ENCODE measurements at regions not wholly inside any gene's neighbourhood (a gene's known extent, or its start where the extent isn't known, plus 50 kb on each side); places are given as distances from the start of the nearest gene placed in this dataset.
A peak's percentile ranks its signal among the peaks of the same experiment; 100 is the strongest.

DNA sequence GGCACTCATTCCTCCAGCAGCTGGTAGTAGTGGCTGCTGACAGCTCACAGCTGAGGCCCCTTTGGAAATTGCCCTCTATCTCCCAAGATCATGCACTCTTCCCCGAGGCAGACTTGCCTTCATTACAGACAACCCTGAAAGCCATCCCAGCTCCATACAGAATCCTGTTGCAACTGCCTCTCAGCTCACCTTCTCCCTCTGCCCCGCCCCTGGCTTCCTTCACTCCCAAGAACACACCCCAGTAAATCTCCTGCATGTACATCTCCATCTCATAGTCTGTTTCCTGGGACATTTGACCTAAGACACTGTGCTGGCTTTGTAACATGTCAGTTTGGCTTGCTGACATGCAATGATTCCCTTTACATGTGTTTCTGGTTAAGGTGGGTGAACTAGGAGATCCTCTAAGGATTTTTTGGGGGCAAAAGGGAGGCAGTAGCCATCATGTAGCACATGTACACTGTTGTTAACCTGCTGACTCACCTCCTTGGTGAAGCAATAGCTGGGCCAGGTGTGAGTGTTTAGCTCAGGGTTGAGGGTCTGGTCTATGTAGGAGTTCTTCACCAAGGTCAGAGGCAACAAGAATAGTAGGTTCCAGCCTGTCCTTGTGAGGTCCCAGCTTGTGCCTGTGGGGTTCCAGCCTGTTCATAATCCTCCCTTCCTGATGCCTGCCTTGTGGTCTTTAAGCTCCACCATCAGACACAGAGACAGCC is 179.6 kb downstream of the CSNK2A3 start:
- DNase-seq, result no peak

DNA sequence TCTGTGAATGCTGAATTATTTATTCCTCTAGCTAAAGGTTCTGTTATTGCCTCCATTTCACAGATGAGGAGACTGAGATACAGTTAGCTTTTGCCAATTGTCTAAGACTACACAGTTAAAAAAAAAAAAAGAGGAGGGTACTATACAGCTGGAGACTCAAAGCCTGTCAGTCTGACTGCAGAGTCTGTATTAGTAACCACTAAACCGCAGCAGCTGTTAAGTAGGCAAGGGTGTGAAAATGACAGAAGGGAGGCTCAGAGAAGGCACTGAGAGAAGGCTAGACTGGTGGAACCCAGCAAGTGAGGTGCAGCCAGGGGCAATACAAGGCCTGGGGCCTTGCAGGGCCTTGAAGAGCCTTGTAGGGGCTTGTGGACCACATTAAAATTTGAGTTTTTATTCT is 181.2 kb downstream of the CSNK2A3 start:
- no peak for DNase-seq

DNA sequence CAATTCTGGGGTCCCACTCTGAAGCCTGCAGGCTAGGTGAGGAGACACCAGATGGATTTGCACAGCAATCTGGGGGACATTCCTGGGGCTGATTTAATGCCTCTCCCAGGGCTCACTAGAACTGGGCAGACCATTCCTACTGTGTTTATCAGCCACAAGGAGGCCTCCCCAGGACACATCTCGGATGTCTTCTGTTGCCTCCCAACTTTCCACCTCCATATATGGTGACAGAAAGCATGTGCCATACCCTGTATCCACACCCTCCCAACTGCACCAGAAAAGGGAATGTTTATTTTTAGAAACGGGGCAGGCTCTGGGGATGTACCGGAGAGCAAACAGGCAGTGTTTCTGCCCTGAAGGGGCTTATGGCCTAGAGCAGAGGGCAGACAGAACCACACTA is 181.8 kb downstream of the CSNK2A3 start:
- no peak for DNase-seq

DNA sequence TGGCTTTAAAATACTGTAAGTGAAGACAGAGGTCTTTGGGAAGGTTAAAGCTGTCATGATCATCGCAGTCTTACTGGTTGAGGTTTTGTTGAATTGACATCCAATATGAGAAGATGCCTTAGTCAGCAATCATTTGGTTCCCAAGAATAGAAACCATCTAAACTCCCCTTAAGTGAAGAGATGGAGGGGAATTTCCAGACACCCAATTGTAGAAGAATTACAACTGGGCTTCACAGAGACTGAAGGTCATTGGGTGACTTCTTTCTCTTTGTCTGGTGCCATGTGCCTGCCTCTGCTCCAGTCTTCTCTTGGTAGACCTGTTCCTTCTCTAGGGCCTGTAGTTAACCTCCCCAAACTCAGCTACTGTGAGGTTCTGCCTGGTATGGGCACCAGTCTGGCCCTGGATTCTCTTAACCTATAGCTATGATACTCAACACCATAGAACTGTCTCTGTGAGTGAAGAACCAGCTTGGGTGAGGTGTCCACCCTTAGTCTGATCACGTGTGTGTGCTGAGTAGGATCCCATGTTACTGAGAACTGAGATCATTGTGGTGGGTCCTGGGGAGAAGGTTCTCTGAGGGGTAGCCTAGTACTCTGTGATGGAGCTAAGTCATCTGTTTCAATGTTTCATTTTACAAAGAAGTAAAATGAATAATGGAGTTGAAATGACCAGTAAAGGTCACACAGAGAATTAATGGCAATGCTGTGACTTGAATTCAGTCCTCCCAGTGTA is 182.5 kb downstream of the CSNK2A3 start:
- no peak for DNase-seq

DNA sequence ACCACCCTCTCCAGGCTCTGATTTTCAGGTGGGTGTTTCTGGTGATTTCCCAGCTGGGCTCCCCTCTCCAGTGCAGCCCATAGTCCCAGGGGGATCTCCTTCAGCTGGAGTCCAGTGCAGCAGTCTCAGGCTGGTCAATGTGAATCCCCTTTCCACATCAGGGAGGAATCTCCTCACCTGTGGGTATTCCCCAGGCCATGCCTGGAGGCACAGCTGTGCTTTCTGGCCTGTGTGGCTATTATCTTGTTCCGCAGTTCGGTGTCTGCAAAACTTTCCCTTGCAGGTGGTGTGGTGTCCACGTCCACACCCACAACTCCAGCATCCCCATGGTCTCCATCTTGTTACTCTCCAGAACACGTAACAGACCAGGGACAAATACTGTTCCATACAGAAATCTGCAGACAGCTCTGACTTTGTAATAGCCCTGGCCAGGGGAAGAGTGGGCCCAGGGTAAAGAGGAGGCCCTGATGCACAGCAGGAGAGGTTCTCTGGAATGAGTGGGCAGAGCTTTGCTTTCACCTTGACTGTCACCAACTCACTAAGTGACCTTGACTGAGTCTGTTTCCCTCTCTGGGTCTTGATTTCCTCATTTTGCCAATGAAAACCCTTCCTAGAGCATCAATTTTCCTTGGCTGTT is 183.2 kb downstream of the CSNK2A3 start:
- no peak for DNase-seq

DNA sequence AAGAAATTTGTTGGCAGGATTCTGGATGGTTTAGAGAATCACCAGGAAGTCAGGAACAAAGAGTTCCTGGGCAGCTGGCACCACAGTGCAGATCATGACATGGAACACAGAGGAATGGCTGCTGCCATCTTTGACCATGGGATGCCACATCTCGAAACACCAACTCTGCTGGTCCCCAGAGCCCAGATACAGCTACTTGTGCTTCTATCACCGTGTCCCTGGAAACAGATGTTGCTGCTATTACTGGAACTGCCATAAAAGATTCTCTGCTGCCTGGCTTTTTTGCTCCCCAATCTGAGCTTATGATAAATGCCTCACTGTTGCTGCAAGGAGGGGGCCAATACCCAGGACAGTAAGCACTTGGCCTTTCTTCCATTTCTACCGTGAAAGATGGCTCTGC is 185.2 kb downstream of the CSNK2A3 start:
- no peak for DNase-seq

DNA sequence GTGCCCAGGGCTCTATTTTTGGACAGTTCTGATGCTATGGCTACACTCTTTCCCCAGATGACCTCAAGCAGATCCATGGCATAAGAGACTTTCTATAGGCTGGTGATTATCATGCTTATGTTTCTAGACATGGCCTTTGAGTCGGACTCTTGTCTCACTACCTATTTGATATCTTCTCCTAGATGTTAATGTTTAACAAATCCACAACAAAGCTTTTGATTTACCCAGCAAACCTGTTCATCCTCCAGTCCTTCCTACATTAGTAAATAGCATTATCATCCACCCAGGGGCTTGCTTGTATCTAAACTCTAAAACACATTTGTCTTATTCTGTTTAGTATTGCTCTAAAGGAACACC is 188.7 kb downstream of the CSNK2A3 start:
- no peak for DNase-seq

DNA sequence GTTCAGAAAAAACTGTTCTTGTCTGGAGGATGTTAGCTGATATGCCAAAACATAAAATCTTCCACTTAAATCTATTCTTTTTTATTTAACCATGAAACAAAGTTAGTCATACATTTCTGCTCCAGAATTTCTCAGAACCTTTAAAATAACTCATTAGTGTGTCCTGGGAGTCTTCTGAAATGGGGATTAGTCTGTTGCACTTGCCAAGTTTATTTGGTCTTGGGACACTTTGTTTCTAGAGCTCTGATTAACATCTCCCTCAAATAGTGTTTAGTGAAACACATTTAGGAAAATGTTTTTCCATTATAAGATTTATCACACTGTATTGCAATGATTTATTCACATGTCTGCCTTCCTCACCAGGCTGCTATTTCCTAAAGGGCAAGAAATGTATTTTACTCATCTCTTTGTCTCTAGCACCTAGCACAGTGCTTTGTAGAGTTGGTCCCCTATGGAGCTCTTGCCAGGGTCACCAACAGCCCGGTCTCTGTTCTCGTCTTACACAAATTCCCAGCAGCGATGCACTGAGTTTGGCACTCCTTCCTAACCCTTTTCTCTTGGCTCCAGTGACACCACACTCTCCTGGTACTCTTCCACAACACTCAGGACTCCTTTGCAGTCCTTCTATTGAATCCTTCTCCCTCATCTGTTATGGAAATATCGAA is 189.2 kb downstream of the CSNK2A3 start:
- no peak for DNase-seq

DNA sequence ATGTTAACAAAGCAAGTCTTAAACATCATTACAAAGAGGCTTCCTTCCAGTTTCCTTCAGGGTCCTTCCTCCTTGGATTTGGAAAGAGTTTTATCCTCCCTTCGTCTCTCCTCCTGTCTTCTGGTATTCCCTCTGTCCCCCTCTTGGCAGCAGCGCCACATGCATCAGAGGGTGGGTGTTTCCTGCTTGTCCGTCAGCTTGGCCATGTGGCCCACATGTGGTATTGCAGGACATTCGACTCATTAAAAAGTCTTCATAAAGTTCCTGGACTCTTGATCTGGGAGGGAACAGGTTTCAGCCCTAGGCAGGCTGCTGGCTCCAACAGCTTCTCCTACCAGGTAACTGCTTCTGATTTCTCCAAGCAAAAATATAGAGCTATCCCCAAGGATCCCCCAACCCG is 189.8 kb downstream of the CSNK2A3 start:
- DNase-seq, result no peak

DNA sequence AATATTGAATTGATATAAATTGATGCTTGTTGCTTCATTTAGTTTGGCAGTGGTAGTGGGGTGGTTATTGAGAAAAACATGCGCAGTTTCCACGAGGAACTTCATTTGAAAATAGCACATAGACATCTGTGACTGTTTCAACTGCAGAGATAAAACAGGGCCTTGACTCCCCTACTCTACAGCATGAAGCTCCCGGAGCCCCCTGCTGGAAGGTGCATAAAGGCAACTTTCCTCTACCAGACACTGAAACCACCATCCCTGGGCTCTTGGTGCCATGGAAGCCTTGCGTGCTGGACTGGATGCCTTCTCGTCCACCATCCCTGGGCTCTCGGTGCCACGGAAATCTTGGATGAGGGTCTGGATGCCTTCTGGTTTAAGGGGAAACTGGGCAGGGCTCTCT is 195.9 kb downstream of the CSNK2A3 start:
- peak; percentile 77 for DNase-seq

DNA sequence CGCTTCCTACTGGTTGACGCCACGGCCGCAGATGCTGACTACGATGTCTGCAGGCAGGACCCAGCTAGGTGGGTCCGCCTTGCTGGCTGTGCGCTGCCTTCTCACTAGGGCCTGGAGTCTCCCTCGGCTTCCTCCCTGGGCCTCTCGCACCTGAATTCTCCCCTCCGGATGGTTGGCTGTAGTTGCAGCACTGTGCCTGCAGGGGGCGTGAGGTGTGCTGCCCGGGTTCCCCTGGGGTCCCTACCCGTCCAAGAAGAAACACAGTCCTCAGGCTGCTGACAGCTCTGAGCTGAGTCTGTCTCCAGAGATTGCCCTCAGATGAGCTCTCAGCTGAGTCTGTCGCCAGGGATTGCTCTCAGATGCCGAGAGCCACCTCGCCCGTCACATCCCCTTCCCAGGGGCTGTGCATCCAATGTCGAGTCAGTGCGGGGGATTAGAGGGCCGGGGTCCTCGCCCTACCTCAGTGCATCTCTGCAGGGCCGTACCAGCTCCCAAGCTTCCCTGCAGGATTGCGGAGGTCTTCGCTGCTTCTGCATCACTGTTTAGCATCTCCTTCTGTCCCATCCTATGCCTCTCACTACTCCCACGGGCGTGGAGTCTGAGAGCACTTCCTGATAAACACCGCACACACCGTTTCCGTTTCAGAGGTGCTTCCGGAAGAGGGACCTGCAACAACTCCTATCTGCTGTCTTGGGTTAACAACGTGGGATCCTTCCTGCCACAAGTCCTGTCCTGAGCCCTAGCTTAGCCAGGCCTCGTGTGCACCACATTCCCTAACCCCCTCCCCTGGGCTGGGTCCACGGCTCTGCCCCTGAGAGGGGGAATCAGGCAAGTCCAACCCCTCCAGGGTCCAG is 196.9 kb downstream of the CSNK2A3 start:
- peak; percentile 83 for DNase-seq

DNA sequence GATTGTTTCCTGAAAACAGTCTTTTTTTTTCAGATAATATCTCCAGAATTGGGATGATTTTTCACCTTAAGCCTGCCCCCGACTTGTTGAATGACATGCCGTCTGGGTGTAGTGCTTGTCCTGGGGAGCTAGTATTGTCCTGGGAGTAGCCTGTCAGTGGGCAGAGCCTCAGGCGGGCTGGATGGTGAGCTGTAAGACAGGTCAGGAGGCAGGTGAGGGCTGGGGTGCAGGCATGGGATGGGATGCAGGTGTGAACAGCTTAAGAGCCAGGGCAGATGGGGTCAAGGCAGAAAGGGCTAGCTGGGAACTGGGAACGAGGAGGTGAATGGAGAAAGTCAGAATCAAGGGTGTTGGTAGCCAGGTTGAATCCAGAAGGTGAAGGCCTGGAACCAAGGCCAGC is 200.2 kb downstream of the CSNK2A3 start:
- DNase-seq, result no peak

DNA sequence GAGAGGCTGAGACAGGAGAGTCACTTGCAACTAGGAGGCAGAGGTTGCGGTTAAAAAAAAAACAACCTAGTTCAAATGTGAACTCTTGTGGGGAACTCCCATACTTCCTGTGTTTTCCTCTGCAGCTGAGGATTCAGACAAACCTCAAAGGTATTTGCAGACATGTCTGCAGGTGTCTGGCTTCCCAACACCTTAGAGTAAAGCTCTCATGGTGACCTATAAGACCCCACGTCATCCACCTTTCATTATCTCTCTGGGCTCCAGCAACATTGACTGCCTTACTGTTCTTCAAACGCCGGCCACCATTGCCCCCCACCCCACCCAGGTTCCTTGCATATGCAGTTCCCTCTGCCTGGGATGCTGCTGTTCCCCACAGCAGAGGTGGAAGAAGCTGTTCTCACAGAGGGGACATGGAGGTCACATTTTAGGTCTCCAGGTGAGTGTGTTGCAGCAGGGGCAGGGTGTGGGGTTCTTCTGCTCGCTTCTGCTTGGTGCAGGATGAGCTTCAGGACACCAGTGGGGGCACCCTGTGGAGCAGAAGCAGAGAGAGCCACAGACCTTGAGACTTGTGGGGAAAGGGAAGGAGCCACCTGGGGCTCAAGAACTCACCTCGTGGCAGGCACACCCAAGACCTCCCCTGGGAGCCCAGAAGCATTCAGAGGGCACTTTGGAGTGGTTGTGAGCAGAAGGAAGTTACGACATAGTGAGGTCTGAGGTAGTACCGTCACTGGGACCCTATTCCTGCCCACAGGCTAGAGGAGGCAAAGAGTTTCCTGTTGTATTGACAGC is 203.2 kb downstream of the CSNK2A3 start:
- DNase-seq, result no peak

DNA sequence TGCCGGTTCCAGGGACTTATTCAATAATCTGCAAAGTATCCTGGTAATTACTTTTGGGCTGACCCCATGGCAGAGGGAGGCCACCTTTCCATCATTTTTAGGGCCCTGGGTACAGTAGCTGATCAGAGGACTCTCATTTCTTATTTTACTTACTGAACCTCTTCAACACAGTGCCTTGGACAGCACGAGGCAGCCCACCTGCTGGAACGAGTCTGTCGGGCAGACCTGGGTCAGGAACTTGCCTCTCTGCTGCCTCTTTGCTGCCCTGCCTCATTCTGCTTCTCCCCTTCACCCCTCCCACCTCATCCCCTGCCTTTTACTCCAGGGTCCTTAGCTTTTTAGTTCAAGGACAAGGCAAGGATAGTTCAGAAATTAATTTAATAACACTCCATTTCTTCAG is 204.5 kb downstream of the CSNK2A3 start:
- DNase-seq, result no peak

DNA sequence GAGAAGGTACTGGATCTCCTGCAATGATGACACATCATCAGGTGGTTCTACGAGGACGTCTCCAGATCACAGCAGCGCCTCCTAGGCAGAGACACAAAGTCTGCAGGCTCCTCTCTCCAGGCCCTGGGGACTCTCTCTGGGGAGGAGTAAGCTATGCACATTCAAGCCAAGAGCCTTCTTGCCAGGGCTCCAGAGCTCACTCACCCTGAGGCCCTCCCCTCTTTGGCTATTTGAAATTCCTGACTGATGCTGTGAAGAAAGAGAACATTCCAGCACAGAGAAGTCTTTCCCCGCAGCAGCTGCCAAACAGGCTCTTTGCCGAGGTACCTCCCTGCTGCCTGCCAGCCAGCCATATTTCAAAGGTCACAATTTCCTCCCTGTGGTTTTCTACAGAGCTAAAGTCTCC is 204.9 kb downstream of the CSNK2A3 start:
- no peak for DNase-seq

DNA sequence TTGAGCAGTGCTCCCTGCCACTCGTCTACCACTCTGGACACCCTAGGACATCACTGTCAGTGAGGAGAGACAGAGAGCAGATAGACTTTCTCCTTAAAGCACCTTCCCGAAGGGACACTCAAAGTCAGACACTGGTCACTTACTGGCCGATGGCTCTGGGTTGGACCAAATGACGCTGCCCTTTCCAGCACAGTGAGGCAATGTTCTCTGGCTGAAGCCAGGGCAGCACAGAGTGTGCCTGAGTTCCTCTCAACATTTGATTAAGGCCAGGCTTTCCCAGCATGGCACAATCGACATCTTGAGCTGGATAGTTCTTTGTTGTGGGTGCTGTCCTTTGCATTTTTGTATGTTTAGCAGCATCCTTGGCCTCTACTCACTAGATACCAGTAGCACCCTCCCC is 206.2 kb downstream of the CSNK2A3 start:
- no peak for DNase-seq

DNA sequence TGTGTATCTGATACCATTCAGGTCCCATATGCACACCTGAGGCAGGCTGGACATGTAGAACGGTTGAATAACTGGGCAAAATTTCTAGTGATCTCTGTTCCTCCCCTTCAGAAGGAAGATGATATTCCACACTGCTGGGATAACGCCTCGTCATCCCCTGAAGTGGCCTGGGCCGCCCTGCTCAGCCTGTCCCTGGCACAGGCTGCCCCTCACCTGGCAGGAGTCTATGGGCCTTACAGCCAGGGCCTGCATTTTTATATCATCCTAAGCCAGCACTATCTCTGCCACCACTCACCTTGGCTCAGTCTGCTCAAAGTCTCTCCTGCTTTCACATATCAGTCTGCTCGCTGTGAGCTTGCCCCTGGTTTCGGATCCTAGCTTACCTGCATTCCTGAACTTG is 209.2 kb downstream of the CSNK2A3 start:
- no peak for DNase-seq

DNA sequence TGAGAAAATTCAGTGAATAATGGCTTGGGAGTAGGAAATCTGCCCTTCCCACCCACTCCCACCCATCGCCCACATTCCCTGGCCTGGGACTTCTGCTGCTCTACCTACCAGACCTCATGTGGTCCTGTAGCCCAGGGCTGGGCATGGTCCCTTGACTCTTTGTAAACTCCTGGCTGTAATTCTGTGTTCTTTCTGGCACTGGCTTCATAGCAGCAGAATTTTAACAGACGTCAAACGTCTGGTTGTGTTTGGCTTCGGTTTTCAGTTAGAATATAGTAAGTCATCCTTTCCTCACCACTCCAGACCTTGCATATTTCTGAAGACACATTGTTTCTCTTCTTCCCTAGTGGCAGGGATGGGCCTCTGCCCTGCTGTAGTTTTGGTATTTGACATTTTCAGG is 210.6 kb downstream of the CSNK2A3 start:
- DNase-seq, result no peak

DNA sequence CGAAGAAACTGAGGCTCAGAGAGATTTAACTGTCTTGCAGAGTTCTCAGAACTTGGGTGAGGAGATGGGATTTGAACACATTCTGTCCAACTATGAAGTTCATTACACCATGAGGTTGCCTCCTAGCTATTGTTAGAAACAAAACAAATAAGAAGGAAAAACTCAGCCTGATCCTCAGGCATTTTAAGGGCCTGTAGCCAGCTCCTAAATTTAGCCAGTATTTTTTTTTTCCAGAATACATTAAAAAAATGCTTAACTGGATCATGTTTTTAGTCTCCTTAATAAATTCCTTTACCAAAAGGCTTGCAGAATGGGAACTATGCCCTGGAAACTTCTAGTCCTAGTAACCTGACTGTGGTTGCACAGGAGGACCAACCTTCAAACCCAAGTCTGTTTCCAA is 212.0 kb downstream of the CSNK2A3 start:
- DNase-seq, result no peak

DNA sequence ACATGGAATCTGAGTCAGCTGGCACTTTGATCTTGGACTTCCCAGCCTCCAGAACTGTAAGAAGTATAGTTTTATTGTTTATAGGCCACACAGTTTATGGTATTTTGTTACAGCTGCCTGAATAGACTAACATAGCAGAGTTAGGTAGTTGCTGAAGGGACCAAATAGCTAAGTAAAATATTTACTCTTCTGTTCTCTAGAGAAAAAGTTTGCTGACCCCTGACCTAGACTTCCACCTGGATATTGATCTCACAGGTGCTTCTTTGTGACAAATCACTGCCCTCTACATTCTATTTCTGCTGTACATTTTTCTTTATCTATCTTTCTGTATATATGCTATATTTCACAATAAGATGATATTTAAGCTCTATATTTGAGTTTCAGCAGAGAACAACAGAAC is 212.5 kb downstream of the CSNK2A3 start:
- DNase-seq, result no peak

DNA sequence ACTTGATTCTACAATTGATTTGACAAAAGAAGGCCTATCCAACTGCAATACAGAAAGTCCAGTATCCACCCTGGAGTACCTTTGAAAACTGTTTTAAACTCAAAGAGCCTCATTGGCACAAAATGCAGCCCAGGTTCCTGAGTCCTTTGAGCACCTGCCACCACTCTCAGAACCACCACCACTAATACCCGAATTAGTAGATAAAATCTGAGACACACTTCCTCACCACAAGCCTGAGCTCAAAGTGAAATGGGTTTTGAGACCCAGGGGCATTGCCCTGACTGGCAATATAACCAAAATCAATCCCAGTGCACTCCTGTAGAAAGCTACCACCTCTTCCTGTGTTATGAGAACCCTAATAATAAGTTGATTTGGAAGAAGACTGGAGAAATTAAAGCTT is 215.7 kb downstream of the CSNK2A3 start:
- DNase-seq, result no peak

All from activated effector memory CD4-positive, alpha-beta T cell treated with anti-CD3 and anti-CD28 coated beads, Interleukin-2, amount 50 U/mL, for 16 hours (primary cell).